HFFc6 (cell line): ENCODE measurements at regions not wholly inside any gene's neighbourhood (a gene's known extent, or its start where the extent isn't known, plus 50 kb on each side); places are given as distances from the start of the nearest gene placed in this dataset.
"Not testable (repeated sequence)": the region's sequence is repeated elsewhere in the genome, so short reads cannot be mapped to it uniquely, and the experiment has no call there.

Experiments
- DNase-seq: peaks from one replicate; pipeline ENCODE4 v3.0.0-alpha.2; 2018
- H3K27ac Mint-ChIP-seq: 2 replicates; pipeline ENCODE4 v1.8.0; 2020; ENCODE audit warnings: mild to moderate bottlenecking, mixed read lengths
- H3K27me3 Mint-ChIP-seq: 2 replicates; pipeline ENCODE4 v1.8.0; 2021; ENCODE audit warnings: mild to moderate bottlenecking, moderate library complexity, mixed read lengths; ENCODE audit not compliant: insufficient read depth
- H3K36me3 Mint-ChIP-seq: 2 replicates; pipeline ENCODE4 v1.8.0; 2021; ENCODE audit warnings: low read depth, mixed read lengths
- H3K4me1 Mint-ChIP-seq: 2 replicates; pipeline ENCODE4 v1.8.0; 2020; ENCODE audit warnings: low read depth, mixed read lengths
- H3K4me3 Mint-ChIP-seq: 2 replicates; pipeline ENCODE4 v1.8.0; 2020; ENCODE audit warnings: mild to moderate bottlenecking, moderate library complexity, mixed read lengths
- H3K9me3 Mint-ChIP-seq: 2 replicates; pipeline ENCODE4 v1.8.0; 2020; ENCODE audit warnings: mild to moderate bottlenecking, mixed read lengths
- TF ChIP-seq, protein P1 (sequence below): fragments of 200-600 bp; sonication (generic); IDR thresholded peaks from 2 replicates; pipeline ENCODE4 v1.5.0; 2021; ENCODE audit warnings: antibody characterized with exemption, mild to moderate bottlenecking

DNA sequence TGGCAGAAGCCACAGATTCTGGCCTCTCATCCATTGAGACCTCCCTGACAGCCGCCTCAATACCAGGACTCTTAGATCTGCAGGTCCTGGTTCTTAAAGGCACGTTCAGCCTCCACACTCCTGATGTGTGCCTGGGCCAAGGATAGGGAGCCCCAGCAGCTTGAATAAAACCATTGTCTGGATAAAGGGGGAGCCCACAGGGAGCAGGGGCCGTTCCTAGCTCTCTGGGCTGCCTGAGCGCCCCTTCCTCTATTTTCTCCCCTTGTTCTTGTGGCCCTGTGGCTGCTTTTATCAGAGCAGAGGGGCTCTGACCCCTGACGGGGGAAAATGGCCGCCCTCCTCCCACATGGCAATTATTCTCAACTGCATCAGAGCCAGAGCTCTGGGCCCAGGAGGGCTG, 200.8 kb downstream of the HUNK start:
- Mint-ChIP-seq H3K27me3 (no peaks in the 10 kb centered on the region; the same call in 1 of the 2 replicates), H3K27ac (no peak overlapping the region), H3K4me3 (no peak overlapping the region), H3K4me1 (no peaks in the 10 kb centered on the region), H3K36me3 (no peaks in the 10 kb centered on the region), H3K9me3 (peaks cover 59% of the 10 kb centered on the region)
- DNase-seq = no peak
- TF ChIP-seq, protein P1, sequence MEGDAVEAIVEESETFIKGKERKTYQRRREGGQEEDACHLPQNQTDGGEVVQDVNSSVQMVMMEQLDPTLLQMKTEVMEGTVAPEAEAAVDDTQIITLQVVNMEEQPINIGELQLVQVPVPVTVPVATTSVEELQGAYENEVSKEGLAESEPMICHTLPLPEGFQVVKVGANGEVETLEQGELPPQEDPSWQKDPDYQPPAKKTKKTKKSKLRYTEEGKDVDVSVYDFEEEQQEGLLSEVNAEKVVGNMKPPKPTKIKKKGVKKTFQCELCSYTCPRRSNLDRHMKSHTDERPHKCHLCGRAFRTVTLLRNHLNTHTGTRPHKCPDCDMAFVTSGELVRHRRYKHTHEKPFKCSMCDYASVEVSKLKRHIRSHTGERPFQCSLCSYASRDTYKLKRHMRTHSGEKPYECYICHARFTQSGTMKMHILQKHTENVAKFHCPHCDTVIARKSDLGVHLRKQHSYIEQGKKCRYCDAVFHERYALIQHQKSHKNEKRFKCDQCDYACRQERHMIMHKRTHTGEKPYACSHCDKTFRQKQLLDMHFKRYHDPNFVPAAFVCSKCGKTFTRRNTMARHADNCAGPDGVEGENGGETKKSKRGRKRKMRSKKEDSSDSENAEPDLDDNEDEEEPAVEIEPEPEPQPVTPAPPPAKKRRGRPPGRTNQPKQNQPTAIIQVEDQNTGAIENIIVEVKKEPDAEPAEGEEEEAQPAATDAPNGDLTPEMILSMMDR = no peak

DNA sequence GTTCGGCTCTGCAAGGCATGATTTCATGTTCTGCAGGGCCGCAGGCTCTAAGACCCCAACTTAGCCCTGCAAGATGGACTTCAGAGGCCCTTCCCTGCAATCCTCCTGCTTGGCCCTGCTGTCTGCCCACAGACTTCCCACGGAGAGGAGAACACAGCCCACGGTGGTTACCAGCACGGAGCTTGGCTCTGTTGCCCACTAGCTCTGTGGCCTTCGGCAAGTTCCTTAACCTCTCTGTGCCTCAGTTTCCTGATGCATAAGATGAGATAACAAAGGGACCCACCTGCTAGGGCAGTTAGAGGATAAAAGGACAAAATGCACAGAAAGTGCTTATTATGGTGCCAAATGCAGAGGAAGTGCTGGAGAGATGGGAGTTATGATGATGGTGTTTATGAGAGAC, 200.4 kb downstream of the HUNK start:
- no peak for DNase-seq
- H3K27ac Mint-ChIP-seq = no peak overlapping the region
- peaks cover 59% of the 10 kb centered on the region for H3K9me3 Mint-ChIP-seq
- H3K4me3 Mint-ChIP-seq = no peak overlapping the region
- no peaks in the 10 kb centered on the region; the same call in 1 of the 2 replicates for H3K27me3 Mint-ChIP-seq
- no peaks in the 10 kb centered on the region for H3K4me1 Mint-ChIP-seq
- TF ChIP-seq, protein P1 = no peak
- no peaks in the 10 kb centered on the region for H3K36me3 Mint-ChIP-seq

DNA sequence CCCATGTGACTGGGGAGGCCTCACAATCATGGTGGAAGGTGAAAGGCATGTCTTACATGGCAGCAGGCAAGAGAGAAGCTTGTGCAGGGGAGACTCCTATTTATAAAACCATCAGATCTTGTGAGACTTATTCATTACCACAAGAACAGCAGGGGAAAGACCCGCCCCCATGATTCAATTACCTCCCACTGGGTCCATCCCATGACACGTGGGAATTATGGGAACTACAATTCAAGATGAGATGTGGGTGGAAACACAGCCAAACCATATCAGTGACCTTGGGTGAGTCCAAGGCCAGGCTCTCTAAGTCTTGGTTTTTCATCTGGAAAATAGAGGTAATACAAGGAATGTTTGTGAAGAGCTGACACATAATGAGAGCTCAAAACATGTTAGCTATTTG, 198.8 kb downstream of the HUNK start:
- H3K36me3 Mint-ChIP-seq, H3K4me3 Mint-ChIP-seq, H3K27ac Mint-ChIP-seq, H3K27me3 Mint-ChIP-seq, DNase-seq, H3K4me1 Mint-ChIP-seq: not testable (repeated sequence)
- H3K9me3 Mint-ChIP-seq = peaks cover 63% of the 10 kb centered on the region

DNA sequence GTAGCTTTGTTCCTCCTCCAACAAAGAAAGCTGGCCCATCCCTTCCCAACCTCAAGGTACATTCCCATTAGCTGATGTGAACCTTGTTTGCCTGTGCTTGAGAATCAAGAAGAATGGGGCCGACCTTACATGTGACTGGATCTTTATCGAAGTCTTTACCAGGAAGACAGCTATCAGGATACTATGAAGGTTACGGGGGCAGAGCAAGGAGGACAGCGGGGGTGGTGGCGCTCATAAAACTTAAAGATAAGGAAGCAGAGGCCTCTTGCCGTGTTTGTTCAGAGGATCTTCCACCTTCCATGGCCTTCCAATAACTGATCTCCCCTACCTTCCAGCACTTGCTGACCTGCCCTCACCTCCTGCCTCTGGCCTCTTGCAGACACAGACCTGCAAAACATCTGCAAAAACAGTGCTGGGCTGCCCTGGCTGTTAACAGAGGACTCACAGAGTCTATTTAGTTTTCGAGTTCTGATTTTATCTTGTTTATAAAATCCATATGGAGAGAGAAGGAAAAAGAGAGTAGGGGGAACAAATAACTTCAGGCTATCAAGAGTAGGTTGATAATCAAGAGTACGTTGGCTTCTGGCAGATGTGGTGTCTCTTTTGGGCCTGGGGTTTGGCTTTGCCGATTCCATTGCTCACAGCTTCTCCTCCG, 198.0 kb downstream of the HUNK start:
- Mint-ChIP-seq H3K27me3 (no peaks in the 10 kb centered on the region; the same call in 1 of the 2 replicates), H3K4me1 (no peaks in the 10 kb centered on the region), H3K27ac (no peak overlapping the region), H3K36me3 (no peaks in the 10 kb centered on the region; the same call in 1 of the 2 replicates), H3K9me3 (peaks cover 63% of the 10 kb centered on the region), H3K4me3 (no peak overlapping the region)
- no peak for DNase-seq
- TF ChIP-seq, protein P1 = no peak

DNA sequence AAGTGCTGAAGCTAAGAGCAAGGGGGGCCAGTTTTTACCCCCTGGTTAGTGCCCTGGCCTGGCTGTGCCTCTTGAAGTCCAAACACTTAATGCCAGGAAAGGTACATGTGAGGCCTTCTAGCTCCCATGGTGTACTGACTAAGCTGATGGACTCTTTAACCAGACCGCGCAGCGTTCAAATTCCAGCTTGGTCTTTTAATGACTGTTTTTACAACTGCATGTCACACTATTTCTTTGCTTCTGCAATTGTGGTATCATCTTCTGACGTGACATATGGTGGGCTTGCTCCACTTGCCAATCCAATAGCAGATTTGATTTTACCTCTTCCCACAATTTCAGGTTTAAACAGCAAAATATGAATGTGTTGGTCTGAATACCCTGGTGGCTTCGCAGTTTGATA, 197.3 kb downstream of the HUNK start:
- no peak for DNase-seq
- Mint-ChIP-seq H3K4me1 (no peaks in the 10 kb centered on the region), H3K4me3 (no peak overlapping the region), H3K9me3 (peaks cover 64% of the 10 kb centered on the region), H3K36me3 (no peaks in the 10 kb centered on the region; the same call in 1 of the 2 replicates), H3K27ac (no peak overlapping the region), H3K27me3 (no peaks in the 10 kb centered on the region; the same call in 1 of the 2 replicates)
- TF ChIP-seq, protein P1 = no peak

DNA sequence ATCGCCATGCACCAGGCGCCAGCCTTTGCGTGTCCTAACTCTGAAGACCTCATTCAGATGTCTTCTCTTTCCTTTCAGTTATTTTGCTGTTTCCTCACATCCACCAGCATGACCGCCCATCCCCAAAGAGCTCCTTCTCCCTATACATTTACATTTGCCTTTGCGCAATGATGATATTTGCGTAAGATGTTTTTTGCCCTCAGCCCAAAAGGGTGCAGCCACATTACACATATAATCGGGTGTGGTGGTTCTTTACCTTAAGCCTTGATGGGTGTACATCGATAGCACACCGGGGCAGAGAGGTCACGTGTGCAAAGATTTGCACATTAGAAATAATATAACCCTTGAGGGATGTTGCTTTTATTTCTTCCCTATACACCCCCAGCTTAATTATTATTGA, 192.8 kb downstream of the HUNK start:
- no peaks in the 10 kb centered on the region for H3K4me1 Mint-ChIP-seq
- no peak for DNase-seq
- H3K27me3 Mint-ChIP-seq = no peaks in the 10 kb centered on the region
- H3K27ac Mint-ChIP-seq = no peak overlapping the region
- TF ChIP-seq, protein P1 = no peak
- peaks cover 34% of the 10 kb centered on the region for H3K9me3 Mint-ChIP-seq
- H3K4me3 Mint-ChIP-seq = no peak overlapping the region
- no peaks in the 10 kb centered on the region; the same call in 1 of the 2 replicates for H3K36me3 Mint-ChIP-seq
